ENCODE measurements at regions not wholly inside any gene's neighbourhood (a gene's known extent, or its start where the extent isn't known, plus 50 kb on each side); places are given as distances from the start of the nearest gene placed in this dataset.
A peak's percentile ranks its signal among the peaks of the same experiment; 100 is the strongest.

GRCh38 chr3:159817571-159817970, 171.1 kb upstream of the IL12A start:
- Mint-ChIP-seq H3K4me3 (ENCODE audit: unreplicated experiment) (no peak overlapping the region), H3K4me1 (ENCODE audit: unreplicated experiment) (peaks cover 35% of the 10 kb centered on the region), H3K36me3 (ENCODE audit: unreplicated experiment) (no peaks in the 10 kb centered on the region), H3K9me3 (ENCODE audit: unreplicated experiment) (no peaks in the 10 kb centered on the region), H3K27me3 (ENCODE audit: unreplicated experiment) (no peaks in the 10 kb centered on the region), H3K27ac (ENCODE audit: unreplicated experiment) (no peak overlapping the region)
- no peak for DNase-seq (ENCODE audit: extremely low spot score, unreplicated experiment)
- TF ChIP-seq, protein P1, sequence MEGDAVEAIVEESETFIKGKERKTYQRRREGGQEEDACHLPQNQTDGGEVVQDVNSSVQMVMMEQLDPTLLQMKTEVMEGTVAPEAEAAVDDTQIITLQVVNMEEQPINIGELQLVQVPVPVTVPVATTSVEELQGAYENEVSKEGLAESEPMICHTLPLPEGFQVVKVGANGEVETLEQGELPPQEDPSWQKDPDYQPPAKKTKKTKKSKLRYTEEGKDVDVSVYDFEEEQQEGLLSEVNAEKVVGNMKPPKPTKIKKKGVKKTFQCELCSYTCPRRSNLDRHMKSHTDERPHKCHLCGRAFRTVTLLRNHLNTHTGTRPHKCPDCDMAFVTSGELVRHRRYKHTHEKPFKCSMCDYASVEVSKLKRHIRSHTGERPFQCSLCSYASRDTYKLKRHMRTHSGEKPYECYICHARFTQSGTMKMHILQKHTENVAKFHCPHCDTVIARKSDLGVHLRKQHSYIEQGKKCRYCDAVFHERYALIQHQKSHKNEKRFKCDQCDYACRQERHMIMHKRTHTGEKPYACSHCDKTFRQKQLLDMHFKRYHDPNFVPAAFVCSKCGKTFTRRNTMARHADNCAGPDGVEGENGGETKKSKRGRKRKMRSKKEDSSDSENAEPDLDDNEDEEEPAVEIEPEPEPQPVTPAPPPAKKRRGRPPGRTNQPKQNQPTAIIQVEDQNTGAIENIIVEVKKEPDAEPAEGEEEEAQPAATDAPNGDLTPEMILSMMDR (IDR thresholded peaks at IDR 0.05): no peak

DNA sequence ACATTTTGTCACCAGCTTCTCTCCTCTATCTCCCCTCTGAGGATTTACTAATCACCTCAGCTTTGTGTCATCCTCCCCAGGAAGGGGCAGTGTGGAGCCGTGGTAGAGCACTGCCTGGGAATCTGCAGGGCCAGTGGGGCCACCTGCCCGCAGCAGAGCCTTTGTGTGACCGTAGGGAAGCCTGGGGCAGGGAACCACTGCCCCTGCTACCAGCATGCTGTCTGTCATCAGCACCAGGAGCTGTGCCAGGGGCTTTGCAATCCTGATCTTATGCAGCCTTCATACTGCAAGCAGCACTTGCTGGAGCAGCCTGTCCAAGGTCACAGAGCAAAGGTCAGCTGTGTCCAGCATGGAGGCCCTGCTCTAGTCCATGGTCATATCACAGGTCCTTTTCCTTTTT, 170.2 kb upstream of the IL12A start:
- Mint-ChIP-seq H3K36me3 (ENCODE audit: unreplicated experiment) (no peaks in the 10 kb centered on the region), H3K4me1 (ENCODE audit: unreplicated experiment) (peaks cover 35% of the 10 kb centered on the region), H3K9me3 (ENCODE audit: unreplicated experiment) (no peaks in the 10 kb centered on the region), H3K27ac (ENCODE audit: unreplicated experiment) (no peak overlapping the region), H3K4me3 (ENCODE audit: unreplicated experiment) (no peak overlapping the region), H3K27me3 (ENCODE audit: unreplicated experiment) (no peaks in the 10 kb centered on the region)
- DNase-seq (ENCODE audit: extremely low spot score, unreplicated experiment): no peak
- TF ChIP-seq, protein P1 (IDR thresholded peaks at IDR 0.05): peak; percentile 10

- TF ChIP-seq, protein P1 (IDR thresholded peaks at IDR 0.05): no peak
- no peak for DNase-seq (ENCODE audit: extremely low spot score, unreplicated experiment)
- no peaks in the 10 kb centered on the region for H3K9me3 Mint-ChIP-seq (ENCODE audit: unreplicated experiment)
- H3K4me3 Mint-ChIP-seq (ENCODE audit: unreplicated experiment): no peak overlapping the region
- no peak overlapping the region for H3K27ac Mint-ChIP-seq (ENCODE audit: unreplicated experiment)
- peaks cover 37% of the 10 kb centered on the region for H3K4me1 Mint-ChIP-seq (ENCODE audit: unreplicated experiment)
- no peaks in the 10 kb centered on the region for H3K36me3 Mint-ChIP-seq (ENCODE audit: unreplicated experiment)
- H3K27me3 Mint-ChIP-seq (ENCODE audit: unreplicated experiment): no peaks in the 10 kb centered on the region
Observed at GRCh38 chr3:159818997-159819500, 169.6 kb upstream of the IL12A start.

GRCh38 chr3:159819676-159820075, 169.0 kb upstream of the IL12A start:
- no peaks in the 10 kb centered on the region for H3K36me3 Mint-ChIP-seq (ENCODE audit: unreplicated experiment)
- TF ChIP-seq, protein P1 (IDR thresholded peaks at IDR 0.05): no peak
- no peak overlapping the region for H3K4me3 Mint-ChIP-seq (ENCODE audit: unreplicated experiment)
- H3K9me3 Mint-ChIP-seq (ENCODE audit: unreplicated experiment): no peaks in the 10 kb centered on the region
- H3K27ac Mint-ChIP-seq (ENCODE audit: unreplicated experiment): peak overlapping the region; percentile 27
- H3K4me1 Mint-ChIP-seq (ENCODE audit: unreplicated experiment): peaks cover 36% of the 10 kb centered on the region
- H3K27me3 Mint-ChIP-seq (ENCODE audit: unreplicated experiment): no peaks in the 10 kb centered on the region
- DNase-seq (ENCODE audit: extremely low spot score, unreplicated experiment): no peak

DNA sequence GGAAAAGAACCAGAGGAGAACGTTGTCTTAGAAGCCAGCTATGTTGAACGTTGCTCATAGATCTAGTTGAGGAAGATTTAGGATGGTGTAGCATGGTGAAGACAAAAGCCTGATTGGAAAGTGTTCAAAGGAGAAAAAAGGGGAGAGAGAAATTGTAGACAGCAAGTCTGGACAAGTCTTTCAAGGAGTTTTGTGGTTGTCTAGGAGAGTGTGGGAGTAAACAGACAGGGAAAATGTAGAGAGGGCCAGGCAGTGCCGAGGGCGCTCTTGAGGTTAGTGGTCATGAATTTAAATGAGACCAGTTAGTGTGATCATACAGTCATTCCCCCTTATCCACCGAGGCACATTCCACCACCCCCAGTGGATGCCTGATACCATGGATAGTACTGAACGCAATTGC, 167.5 kb upstream of the IL12A start:
- Mint-ChIP-seq H3K36me3 (ENCODE audit: unreplicated experiment) (no peaks in the 10 kb centered on the region), H3K27ac (ENCODE audit: unreplicated experiment) (no peak overlapping the region), H3K4me3 (ENCODE audit: unreplicated experiment) (no peak overlapping the region), H3K27me3 (ENCODE audit: unreplicated experiment) (no peaks in the 10 kb centered on the region), H3K9me3 (ENCODE audit: unreplicated experiment) (no peaks in the 10 kb centered on the region), H3K4me1 (ENCODE audit: unreplicated experiment) (peaks cover 43% of the 10 kb centered on the region)
- TF ChIP-seq, protein P1 (IDR thresholded peaks at IDR 0.05): no peak
- DNase-seq (ENCODE audit: extremely low spot score, unreplicated experiment): no peak
